Effector CD4-positive, alpha-beta T cell (primary cell): ENCODE measurements at regions not wholly inside any gene's neighbourhood (a gene's known extent, or its start where the extent isn't known, plus 50 kb on each side); places are given as distances from the start of the nearest gene placed in this dataset.

Experiments used
- DNase-seq: peaks from one replicate; pipeline ENCODE4 v3.0.0-alpha.2; 2020

- DNase-seq, result no peak
Measured at GRCh38 chr13:106118996-106119395, 416.5 kb downstream of the EFNB2 start.

- DNase-seq, result no peak
Measured at GRCh38 chr13:106118050-106118449, 417.4 kb downstream of the EFNB2 start.

- no peak for DNase-seq
Measured at GRCh38 chr13:106117640-106118039, 417.8 kb downstream of the EFNB2 start.

DNA sequence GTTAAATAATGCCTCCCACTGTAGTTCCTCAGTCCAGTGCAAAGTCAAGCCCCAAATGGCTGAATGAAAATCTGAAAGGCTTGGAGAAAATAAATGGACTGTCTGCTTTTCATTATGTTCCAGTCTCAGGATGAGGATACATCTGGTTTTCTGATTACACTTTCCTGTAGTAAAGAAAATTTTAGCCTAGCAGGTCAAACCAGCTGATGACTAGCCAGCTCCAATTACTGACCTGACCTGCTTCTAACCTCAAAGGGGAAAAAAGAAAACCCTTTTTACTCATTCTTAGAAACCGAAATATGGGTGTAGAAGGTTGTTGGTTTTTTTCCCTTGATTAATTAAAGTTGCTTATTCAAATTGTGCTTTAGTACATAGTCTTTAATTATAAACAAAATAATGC lies 418.4 kb downstream of the EFNB2 start:
- no peak for DNase-seq

DNA sequence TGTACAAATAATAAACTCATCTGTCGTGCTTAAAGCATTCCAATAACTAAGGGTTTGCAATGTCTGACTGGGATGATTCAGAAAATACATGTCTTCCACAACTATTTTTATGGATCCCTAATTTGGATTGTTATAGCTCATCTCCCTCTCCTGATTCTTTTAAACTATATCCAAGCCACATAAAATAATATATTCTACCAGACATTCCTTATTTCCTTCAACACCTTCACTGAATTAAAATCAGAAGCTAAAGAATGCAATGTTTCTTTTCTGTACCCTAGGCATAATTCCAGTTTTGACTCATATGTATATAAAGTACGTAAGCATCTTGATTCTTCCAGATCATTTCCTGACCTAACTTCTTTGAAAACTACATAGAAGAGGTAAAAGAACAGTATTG lies 420.4 kb downstream of the EFNB2 start:
- no peak for DNase-seq

DNA sequence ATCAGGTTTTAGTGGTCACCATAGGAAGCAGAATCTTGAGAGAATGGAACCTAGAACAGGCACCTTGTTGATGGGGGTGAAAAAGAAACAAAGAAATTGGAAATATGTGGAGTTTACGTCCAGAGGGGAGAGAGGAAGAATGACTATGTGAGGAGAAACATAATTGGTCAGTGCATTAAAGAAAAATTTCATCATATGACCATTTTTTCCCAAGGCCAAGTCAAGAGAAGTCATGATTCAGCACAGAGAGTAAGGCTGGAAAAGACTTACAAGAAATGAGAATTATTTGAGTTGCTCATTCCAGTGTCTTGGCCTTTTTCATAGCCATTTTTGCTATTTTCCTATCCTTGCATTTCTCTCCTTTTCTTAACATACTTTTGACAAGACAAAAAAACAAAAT lies 421.7 kb downstream of the EFNB2 start:
- DNase-seq, result no peak

DNA sequence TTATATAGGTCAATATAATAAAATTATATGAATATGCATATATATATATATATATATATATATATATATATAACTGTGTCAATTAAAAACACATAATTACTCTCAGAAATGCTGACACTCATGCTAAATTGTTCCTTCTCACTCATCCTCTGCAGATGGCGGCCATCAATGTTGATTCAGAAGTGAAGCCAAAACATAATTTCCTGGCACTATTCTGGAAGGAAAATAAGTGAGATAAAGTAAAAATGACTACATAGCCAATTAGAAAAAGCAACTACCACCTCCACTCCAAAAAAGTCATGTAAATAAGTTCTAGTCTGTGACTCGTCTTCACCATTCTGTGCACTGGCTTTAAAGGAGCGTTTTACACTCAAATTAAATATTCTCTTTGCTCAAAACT lies 423.3 kb downstream of the EFNB2 start:
- no peak for DNase-seq

- no peak for DNase-seq
Measured at GRCh38 chr13:106110241-106110855, 425.1 kb downstream of the EFNB2 start.

DNA sequence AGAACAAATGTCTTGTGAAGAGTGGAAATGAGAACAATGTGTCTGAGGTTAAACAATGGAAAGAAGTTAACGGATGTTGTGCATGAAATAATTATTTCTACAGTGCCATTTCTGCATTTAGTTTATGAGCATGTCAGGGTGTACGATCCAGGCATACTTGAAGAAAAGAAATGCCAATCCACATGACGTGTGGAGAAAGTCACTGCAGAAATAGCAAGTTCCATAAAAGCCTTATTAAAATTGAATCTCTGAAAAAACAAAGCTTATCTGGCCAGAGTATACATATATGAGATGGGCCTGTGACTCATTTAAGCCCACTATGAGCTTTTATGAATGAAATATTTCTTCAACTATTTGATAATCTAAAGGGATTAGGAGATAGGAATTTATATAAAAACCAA lies 426.1 kb downstream of the EFNB2 start:
- DNase-seq, result no peak

DNA sequence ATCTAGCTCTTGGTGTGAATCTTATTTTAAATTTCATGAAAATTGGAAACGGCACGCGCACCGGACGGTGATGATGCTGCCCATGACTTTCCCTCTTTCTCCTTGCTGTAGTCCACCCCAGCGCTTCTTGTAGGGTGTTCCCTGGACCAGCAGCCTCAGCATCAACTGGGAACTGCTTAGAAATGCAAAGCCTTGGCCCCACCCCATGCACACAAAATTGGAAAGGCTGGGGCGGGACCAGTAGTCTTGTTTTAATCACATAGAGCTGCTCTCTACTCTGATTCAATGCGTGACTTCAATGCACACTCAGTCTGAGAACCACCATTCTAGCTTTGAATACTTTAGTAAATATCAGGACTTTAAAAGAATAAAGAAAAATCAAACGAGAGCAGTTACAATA lies 427.1 kb downstream of the EFNB2 start:
- DNase-seq, result no peak

DNA sequence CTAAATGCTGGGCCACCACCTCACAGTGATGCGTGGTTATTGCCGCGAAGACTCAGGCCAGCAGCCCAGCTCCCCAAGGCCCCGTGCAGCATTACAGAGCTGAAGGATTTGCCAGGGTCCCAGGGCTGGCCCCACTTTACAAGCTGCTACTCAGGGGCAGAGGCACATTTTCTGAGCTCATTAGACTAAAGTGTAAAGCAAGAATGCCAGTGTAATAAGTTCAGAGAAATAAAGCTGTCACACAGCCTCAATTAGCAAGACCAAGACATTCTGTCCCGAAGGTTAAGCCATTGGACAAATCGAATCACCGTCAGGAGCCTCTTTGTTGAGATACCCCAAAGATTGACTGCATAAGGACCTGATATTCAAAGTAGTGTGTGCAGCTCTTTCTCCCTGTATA lies 428.4 kb downstream of the EFNB2 start:
- no peak for DNase-seq

DNA sequence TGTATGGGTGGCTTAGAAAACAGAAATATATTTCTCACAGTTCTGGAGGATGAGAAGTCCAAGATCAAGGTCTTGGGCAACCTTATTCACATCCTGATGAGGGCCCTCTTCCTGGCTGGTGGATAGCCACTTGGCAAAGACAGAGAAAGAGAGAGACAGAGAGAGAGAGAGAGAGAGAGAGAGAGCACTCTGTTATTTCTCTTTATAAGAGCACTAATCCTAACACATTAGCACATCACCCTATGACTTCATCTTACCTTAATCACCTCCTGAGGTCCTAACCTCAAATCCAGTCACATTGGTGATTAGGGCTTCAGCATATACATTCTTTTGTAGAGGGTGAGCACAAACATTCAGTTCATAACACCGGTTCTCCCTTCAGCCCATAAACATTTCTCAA lies 430.3 kb downstream of the EFNB2 start:
- no peak for DNase-seq

DNA sequence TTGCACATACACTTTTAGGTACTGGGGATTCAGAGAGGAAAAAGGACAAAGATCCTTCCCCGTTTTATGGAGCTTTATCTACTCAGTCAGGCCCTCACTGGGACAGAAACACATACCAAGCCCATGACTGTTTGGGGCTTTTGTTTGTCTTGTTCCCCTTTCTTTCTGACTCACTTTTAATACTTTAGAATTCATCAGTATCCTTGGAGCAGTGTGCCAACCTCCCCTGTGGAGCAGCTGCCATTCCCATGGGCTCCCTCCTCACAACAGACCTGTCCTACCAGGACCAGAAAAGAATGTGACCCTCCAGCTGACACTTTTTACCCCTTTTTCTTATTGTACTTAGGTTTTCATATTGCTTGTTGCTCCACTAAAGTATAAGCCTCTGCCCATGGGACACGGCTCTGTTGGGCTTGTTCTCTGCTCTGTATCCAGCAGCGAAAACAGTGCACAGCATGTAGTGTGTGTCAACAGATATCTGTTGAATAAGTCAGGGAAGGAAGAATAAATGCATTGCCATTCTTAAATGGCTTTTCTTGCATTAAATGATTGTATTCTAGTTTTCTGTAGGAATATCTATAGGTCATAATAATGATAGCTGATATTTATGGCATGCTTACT lies 431.1 kb downstream of the EFNB2 start:
- no peak for DNase-seq

DNA sequence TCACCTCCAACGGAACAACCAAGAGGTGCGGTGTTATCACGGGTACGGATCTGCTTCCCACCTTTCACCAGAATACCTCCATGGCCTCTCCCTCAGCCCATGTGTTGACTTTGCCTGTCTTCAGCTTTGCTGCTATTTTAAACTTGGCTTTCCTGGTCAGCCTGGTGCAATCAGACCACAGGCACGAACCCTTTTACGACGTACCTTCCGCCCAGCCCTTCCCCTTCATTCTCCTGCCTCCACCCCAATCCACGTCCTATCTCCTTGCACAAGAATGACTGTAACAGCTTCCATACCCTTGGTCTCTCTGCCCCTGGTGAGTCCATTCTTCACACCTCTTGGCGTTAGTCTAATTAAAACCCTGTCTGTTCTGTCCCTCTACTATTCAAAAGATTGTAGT lies 431.7 kb downstream of the EFNB2 start:
- no peak for DNase-seq

DNA sequence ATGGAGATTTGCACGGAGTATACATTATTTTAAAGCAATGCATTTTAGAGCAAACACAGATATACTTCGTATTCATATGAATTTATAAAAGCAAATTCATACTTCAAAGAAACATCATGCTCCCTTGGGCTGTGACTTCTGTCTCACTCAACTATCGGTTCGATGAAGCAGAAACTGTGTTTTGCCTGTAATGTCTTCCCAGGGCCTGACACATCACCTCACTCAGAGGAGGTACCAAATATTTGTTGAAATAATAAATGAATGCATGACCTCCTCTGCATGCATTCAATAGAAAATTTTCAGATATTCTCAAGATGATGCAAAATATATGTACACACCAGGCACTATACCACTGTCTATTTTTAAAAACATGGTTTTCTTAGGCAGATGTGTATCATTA lies 432.7 kb downstream of the EFNB2 start:
- DNase-seq, result no peak

- DNase-seq, result no peak
Measured at GRCh38 chr13:106101201-106101600, 434.3 kb downstream of the EFNB2 start.

- DNase-seq, result no peak
Measured at GRCh38 chr13:106100171-106100919, 435.1 kb downstream of the EFNB2 start.

GRCh38 chr13:106099765-106100164 lies 435.7 kb downstream of the EFNB2 start:
- DNase-seq, result no peak

DNA sequence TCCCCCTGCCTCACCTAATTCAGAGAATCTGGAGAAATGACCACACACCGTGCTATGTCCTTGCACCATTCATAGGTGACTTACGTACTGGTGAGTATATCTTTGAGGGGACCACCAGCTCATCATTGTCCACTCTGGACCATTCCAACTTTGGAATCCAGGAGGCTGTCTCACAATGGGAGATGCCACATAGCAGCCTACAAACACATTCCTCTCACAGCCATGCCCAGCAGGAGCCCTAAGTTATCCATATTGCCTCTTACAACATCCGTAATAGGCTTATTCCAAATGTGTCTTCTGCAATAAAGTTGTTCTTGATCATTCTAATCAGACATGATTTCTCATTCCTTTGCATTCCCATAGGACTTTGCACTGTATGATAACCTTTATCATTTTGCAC lies 436.7 kb downstream of the EFNB2 start:
- DNase-seq, result no peak

DNA sequence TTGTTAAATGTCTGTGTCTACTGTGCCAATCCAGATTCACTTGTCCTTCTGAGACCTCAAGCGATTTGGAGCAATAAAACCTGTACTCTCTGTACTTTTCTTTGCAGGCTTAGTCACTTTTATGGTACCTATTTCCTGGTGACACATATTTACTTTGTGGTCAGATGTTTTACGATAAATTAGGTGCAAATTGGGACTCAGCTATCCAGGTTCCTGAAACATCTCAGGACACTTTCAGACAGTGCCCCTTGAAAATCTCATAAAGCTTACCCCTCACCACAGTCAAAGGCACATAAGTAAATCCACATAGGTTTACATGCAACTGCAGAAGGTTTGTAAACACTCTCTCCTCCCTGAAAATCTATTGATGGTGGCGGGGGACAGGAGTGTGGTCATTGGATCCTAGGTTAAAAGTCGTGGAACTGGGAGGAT lies 438.8 kb downstream of the EFNB2 start:
- no peak for DNase-seq

DNA sequence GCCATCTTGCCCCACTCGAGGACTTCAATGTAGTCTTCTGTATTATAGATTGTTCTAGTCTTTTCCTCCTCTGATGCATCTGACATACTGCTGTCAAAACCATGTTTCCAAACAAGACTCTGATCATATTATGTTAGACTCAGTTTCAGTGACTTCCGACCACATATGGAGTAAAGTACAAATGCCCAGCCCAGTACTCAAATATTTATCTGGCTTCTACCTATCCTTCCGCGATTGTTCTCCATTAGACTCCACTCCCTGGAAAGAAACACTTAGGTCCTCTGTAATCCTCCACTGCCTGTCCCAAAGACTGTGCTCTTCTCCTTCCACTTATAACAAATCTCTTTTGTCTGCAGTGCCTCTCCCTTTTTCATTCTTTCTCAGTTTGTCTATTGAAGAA lies 439.5 kb downstream of the EFNB2 start:
- DNase-seq, result no peak

GRCh38 chr13:106095406-106095805 lies 440.1 kb downstream of the EFNB2 start:
- no peak for DNase-seq

GRCh38 chr13:106090001-106090400 lies 445.5 kb downstream of the EFNB2 start:
- no peak for DNase-seq

DNA sequence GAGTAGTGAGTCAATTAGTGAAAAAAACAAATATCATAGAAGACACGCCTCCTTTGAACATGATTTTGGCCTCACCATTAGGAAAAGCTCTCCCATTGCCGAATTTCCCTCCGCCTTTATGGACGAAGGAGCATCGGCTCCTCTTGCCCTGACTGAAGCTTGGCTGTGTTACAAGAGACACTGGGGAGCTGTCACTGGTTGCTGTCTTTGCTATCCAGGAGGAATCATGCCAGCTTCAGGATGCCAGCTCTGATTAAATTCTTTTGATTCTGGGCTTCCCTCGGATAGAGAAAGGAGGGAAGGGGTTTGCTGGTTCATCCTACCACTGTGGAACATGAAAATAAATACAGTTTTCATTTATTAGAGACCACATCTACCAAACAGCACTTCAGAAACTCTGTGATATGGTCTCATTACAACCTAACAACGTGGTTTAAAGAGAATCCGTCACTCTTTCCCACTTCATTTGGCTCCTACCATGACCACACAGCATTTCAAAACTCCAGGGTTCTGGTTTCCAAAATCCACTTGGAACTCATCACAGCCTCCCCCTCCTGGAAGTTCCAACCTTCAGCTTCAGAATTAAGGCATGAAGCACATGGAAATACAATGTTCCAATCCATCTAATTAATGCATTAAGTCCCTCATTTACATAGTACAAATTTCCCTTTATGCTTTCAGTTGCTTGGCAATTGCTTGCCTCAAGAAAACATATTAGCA lies 446.0 kb downstream of the EFNB2 start:
- DNase-seq, result no peak
